ENCODE measurements at regions not wholly inside any gene's neighbourhood (a gene's known extent, or its start where the extent isn't known, plus 50 kb on each side); places are given as distances from the start of the nearest gene placed in this dataset.

- no peak overlapping the region for H3K4me3 ChIP-seq (ENCODE audit: low read length)
- no peak for TF ChIP-seq CTCF (IDR thresholded peaks at IDR 0.05; ENCODE audit: insufficient read depth, low read depth, low read length, missing control alignments)
- no peak for DNase-seq (ENCODE audit: low read depth)
Observed at GRCh38 chr2:6067089-6067488, 374.9 kb downstream of the SOX11 start.

DNA sequence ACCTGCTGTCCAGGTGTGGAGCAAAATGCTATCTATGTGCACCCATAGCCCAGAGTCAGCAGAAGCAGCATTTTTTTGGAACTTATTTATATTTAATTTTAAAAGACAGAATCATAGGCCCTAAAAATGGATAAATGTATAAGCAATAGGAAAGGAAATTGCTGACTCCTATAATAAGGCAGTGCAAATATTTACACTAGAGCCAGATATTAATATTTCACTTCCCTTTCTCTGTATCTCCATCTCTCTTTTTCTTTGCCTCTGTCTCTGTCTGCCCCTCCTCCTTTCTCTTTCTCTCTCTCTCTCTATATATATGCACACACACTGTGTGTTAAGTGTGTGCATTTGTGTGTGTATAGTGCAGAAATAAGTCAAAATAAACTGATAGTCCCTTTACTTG is 375.6 kb downstream of the SOX11 start:
- DNase-seq (ENCODE audit: low read depth): no peak
- no peak overlapping the region for H3K4me3 ChIP-seq (ENCODE audit: low read length)
- TF ChIP-seq CTCF (IDR thresholded peaks at IDR 0.05; ENCODE audit: insufficient read depth, low read depth, low read length, missing control alignments): no peak

GRCh38 chr2:6068429-6068828 is 376.2 kb downstream of the SOX11 start:
- no peak for DNase-seq (ENCODE audit: low read depth)
- TF ChIP-seq CTCF (IDR thresholded peaks at IDR 0.05; ENCODE audit: insufficient read depth, low read depth, low read length, missing control alignments): no peak
- H3K4me3 ChIP-seq (ENCODE audit: low read length): no peak overlapping the region

DNA sequence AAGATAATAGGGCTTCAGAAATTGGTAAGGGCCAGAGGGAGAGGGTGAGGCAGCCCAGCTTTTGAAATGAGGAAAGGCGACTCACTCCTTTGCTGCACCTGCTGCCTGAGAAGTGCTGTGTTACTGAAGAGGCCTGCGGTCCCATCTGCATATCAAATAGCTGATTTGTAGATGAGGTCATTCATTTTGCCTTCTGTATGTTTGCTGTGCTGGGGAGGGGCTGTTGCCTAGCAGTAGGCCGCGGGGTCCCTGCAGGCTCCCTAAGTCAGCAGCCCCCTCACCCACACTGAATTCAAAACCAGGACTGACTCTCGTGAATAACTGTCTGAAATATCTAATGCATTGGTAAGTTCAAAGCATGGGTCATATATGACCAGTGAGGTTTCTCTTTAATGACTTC is 377.2 kb downstream of the SOX11 start:
- no peak overlapping the region for H3K4me3 ChIP-seq (ENCODE audit: low read length)
- TF ChIP-seq CTCF (IDR thresholded peaks at IDR 0.05; ENCODE audit: insufficient read depth, low read depth, low read length, missing control alignments): no peak
- DNase-seq (ENCODE audit: low read depth): no peak

DNA sequence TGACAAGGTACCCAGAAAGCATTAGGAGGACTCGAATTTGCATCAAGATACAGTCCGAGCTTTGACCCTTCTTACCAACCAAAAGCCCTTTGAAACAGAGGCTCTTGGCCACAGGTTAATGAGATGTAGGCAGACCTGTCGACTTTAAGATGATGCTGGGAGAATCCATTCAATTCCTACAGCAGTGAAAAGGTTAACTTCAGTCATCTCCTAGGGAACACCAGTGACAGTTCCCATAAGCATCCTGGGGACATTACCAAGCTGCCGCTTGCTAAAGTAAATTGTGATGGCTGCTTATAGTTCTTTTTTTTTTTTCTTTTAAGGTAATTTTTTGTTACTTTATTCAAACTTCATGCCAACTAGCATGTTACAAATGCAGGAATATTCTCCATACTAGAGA is 379.3 kb downstream of the SOX11 start:
- no peak overlapping the region for H3K4me3 ChIP-seq (ENCODE audit: low read length)
- TF ChIP-seq CTCF (IDR thresholded peaks at IDR 0.05; ENCODE audit: insufficient read depth, low read depth, low read length, missing control alignments): no peak
- DNase-seq (ENCODE audit: low read depth): no peak

GRCh38 chr2:6072276-6072675 is 380.1 kb downstream of the SOX11 start:
- TF ChIP-seq CTCF (IDR thresholded peaks at IDR 0.05; ENCODE audit: insufficient read depth, low read depth, low read length, missing control alignments): no peak
- no peak for DNase-seq (ENCODE audit: low read depth)
- H3K4me3 ChIP-seq (ENCODE audit: low read length): no peak overlapping the region

DNA sequence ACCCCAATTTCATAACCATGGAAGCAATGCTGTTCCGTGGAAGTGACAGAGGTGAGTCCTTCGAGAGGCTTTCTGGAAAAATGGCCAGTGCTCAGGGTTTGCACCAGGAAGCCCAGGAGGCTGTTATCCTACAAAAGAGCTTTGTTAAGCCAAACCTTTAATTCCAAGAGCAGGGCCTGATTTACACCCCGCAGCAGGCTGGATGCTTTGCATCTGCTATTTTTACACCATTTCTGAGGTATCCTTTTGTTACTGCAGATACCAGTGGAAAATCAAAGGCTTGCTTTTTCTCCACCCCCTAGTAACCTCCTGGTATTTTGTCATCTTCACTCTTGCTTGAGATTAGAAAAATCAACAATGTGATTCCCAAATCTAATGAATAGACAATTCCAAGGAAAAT is 380.6 kb downstream of the SOX11 start:
- no peak for DNase-seq (ENCODE audit: low read depth)
- no peak for TF ChIP-seq CTCF (IDR thresholded peaks at IDR 0.05; ENCODE audit: insufficient read depth, low read depth, low read length, missing control alignments)
- H3K4me3 ChIP-seq (ENCODE audit: low read length): no peak overlapping the region
